ENCODE measurements at regions not wholly inside any gene's neighbourhood (a gene's known extent, or its start where the extent isn't known, plus 50 kb on each side); places are given as distances from the start of the nearest gene placed in this dataset.

DNA sequence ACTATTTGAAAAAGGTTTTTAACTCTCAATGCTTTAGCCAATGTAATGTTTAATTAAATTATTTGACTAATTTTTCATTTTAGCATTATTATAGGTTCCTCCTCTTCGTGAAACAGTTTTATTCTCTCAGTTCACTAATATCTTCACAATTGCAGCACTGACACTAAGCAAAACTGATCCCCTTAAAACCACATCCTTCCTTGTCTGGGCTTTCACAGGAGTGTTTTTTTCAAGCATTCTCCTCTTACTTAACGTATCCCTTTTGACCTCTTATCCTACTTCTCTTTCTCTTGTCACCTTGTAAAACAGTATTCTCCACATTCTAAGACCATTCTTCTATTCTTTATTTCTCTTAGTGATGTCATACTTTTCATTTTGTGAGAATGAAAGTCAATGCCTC, 112.8 kb downstream of the DSC3 start:
- Mint-ChIP-seq H3K27ac (ENCODE audit: unreplicated experiment) (no peak overlapping the region), H3K36me3 (ENCODE audit: low read depth) (no peaks in the 10 kb centered on the region), H3K27me3 (ENCODE audit: low read depth) (peaks cover 6% of the 10 kb centered on the region), H3K9me3 (ENCODE audit: low read depth) (no peaks in the 10 kb centered on the region), H3K4me1 (ENCODE audit: low read depth) (no peaks in the 10 kb centered on the region), H3K4me3 (ENCODE audit: unreplicated experiment) (no peak overlapping the region)
- TF ChIP-seq, protein P1, sequence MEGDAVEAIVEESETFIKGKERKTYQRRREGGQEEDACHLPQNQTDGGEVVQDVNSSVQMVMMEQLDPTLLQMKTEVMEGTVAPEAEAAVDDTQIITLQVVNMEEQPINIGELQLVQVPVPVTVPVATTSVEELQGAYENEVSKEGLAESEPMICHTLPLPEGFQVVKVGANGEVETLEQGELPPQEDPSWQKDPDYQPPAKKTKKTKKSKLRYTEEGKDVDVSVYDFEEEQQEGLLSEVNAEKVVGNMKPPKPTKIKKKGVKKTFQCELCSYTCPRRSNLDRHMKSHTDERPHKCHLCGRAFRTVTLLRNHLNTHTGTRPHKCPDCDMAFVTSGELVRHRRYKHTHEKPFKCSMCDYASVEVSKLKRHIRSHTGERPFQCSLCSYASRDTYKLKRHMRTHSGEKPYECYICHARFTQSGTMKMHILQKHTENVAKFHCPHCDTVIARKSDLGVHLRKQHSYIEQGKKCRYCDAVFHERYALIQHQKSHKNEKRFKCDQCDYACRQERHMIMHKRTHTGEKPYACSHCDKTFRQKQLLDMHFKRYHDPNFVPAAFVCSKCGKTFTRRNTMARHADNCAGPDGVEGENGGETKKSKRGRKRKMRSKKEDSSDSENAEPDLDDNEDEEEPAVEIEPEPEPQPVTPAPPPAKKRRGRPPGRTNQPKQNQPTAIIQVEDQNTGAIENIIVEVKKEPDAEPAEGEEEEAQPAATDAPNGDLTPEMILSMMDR (IDR thresholded peaks at IDR 0.05): no peak
- no peak for DNase-seq (ENCODE audit: low spot score)

DNA sequence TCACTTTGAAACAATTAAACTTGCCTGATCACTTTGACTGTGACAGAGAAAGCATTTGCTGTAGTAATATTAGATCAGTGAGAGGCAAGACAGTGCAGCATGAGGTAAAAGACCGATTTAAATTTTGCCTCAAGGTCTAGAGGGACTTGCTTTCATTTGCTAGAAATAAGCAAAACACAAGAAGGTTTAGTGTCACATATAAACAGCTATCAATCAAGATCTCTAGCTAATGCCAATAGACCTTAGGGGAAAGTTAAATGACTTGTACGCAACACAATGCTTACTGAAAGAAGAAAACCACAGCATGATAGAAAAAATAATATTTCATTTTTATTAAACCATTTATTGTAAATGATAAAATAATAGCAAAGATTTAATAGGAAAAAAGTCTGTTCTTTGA, 113.5 kb downstream of the DSC3 start:
- peaks cover 6% of the 10 kb centered on the region for H3K27me3 Mint-ChIP-seq (ENCODE audit: low read depth)
- H3K9me3 Mint-ChIP-seq (ENCODE audit: low read depth): no peaks in the 10 kb centered on the region
- H3K27ac Mint-ChIP-seq (ENCODE audit: unreplicated experiment): no peak overlapping the region
- TF ChIP-seq, protein P1 (IDR thresholded peaks at IDR 0.05): no peak
- no peaks in the 10 kb centered on the region for H3K4me1 Mint-ChIP-seq (ENCODE audit: low read depth)
- H3K4me3 Mint-ChIP-seq (ENCODE audit: unreplicated experiment): no peak overlapping the region
- no peak for DNase-seq (ENCODE audit: low spot score)
- no peaks in the 10 kb centered on the region for H3K36me3 Mint-ChIP-seq (ENCODE audit: low read depth)

GRCh38 chr18:30927517-30928075, 114.9 kb downstream of the DSC3 start:
- Mint-ChIP-seq H3K36me3 (ENCODE audit: low read depth) (no peaks in the 10 kb centered on the region), H3K27me3 (ENCODE audit: low read depth) (peaks cover 6% of the 10 kb centered on the region), H3K4me1 (ENCODE audit: low read depth) (no peaks in the 10 kb centered on the region), H3K4me3 (ENCODE audit: unreplicated experiment) (no peak overlapping the region), H3K27ac (ENCODE audit: unreplicated experiment) (no peak overlapping the region), H3K9me3 (ENCODE audit: low read depth) (no peaks in the 10 kb centered on the region)
- no peak for DNase-seq (ENCODE audit: low spot score)
- TF ChIP-seq, protein P1 (IDR thresholded peaks at IDR 0.05): no peak

GRCh38 chr18:30927042-30927441, 115.5 kb downstream of the DSC3 start:
- no peak for DNase-seq (ENCODE audit: low spot score)
- Mint-ChIP-seq H3K36me3 (ENCODE audit: low read depth) (no peaks in the 10 kb centered on the region), H3K9me3 (ENCODE audit: low read depth) (no peaks in the 10 kb centered on the region)

DNA sequence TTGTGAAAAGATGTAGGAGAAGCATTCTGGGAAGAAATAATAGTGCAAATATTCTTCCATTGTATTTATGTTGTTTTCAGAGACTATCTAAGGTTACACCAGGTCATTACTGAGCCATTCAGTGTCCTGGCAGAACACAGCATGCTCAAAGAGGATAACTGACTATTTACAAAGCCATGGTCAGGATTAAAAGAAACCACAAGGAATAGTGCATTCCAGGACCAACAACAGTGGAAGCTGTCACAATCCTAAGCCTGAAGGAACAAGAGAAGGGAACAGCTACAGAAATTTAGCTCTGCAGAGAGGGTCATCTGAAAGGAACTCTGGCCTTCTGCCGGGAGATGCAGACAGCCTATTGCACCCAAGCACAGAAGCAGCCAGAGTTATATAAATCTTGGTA, 116.7 kb downstream of the DSC3 start:
- no peak for DNase-seq (ENCODE audit: low spot score)
- Mint-ChIP-seq H3K9me3 (ENCODE audit: low read depth) (no peaks in the 10 kb centered on the region), H3K36me3 (ENCODE audit: low read depth) (no peaks in the 10 kb centered on the region), H3K27me3 (ENCODE audit: low read depth) (peaks cover 6% of the 10 kb centered on the region), H3K4me1 (ENCODE audit: low read depth) (no peaks in the 10 kb centered on the region), H3K4me3 (ENCODE audit: unreplicated experiment) (no peak overlapping the region), H3K27ac (ENCODE audit: unreplicated experiment) (no peak overlapping the region)
- TF ChIP-seq, protein P1 (IDR thresholded peaks at IDR 0.05): no peak

More at GRCh38 chr18:30927042-30927441, 115.5 kb downstream of the DSC3 start:
- H3K4me3 Mint-ChIP-seq (ENCODE audit: unreplicated experiment): no peak overlapping the region
- TF ChIP-seq, protein P1 (IDR thresholded peaks at IDR 0.05): no peak
- no peak overlapping the region for H3K27ac Mint-ChIP-seq (ENCODE audit: unreplicated experiment)
- peaks cover 6% of the 10 kb centered on the region for H3K27me3 Mint-ChIP-seq (ENCODE audit: low read depth)
- H3K4me1 Mint-ChIP-seq (ENCODE audit: low read depth): no peaks in the 10 kb centered on the region
